ENCODE measurements at regions not wholly inside any gene's neighbourhood (a gene's known extent, or its start where the extent isn't known, plus 50 kb on each side); places are given as distances from the start of the nearest gene placed in this dataset.

GRCh38 chr1:58206749-58207148 is 339.8 kb downstream of the OMA1 start:
- ATAC-seq: no peak

GRCh38 chr1:58204284-58204683 is 342.2 kb downstream of the OMA1 start:
- no peaks in the 10 kb centered on the region for H3K27me3 Mint-ChIP-seq
- ATAC-seq (no peak), DNase-seq (no peak)
- ChIA-PET CTCF (interaction anchor here (1.0 kb wide), 1 partner anchor 676 kb away, joined by 3 read pairs; no protein-coding TSS in a partner anchor), POLR2A (no interaction called here)
- H3K9me3 Mint-ChIP-seq: no peaks in the 10 kb centered on the region
- no peak for TF ChIP-seq CTCF (IDR thresholded peaks at IDR 0.05)
- intact Hi-C loops (cut with micrococcal nuclease): no loop called here
- H3K4me1 Mint-ChIP-seq (ENCODE audit: low read depth): no peaks in the 10 kb centered on the region
- H3K36me3 Mint-ChIP-seq (ENCODE audit: low read depth): no peaks in the 10 kb centered on the region
- no peak overlapping the region for H3K27ac Mint-ChIP-seq
- no peak overlapping the region for H3K4me3 Mint-ChIP-seq

More at GRCh38 chr1:58206749-58207148, 339.8 kb downstream of the OMA1 start:
- ChIA-PET CTCF (no interaction called here), POLR2A (no interaction called here)
- Mint-ChIP-seq H3K27ac (no peak overlapping the region), H3K9me3 (no peaks in the 10 kb centered on the region), H3K4me1 (ENCODE audit: low read depth) (no peaks in the 10 kb centered on the region), H3K27me3 (no peaks in the 10 kb centered on the region), H3K36me3 (ENCODE audit: low read depth) (no peaks in the 10 kb centered on the region), H3K4me3 (no peak overlapping the region)
- TF ChIP-seq CTCF (IDR thresholded peaks at IDR 0.05): no peak
- intact Hi-C loops (cut with micrococcal nuclease): no loop called here
- DNase-seq: no peak

DNA sequence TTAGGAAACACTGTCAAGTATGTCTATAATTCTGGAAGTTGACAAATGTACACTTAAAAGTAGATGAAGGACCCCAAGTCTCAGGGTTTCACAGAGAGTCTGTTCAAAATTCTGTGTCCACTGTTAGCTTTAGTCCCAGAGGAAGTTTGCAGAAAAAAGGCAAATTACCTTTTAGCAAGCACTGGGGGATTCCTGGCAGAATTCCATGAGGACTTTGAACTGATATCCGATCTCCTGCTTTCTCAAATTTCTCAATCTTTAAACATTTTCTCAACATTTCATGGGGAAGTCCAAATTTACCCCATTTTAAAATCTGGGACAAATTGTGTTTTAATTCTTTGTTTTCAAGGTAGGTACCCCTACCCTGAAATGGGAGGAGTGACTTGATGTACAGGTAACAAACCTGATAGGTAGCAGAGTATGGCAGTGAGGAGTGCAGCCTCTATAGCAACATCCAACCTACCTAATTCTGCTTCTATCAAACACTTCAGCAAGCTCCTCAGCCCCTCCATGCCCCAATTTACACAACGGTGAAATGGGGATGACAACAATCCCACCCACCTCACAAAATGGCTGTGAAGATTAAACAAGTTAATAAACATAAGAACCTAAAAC is 344.9 kb downstream of the OMA1 start:
- CTCF ChIA-PET: no interaction called here
- Mint-ChIP-seq H3K4me3 (no peak overlapping the region), H3K9me3 (no peaks in the 10 kb centered on the region), H3K27ac (no peak overlapping the region), H3K27me3 (no peaks in the 10 kb centered on the region), H3K4me1 (ENCODE audit: low read depth) (no peaks in the 10 kb centered on the region), H3K36me3 (ENCODE audit: low read depth) (no peaks in the 10 kb centered on the region)
- ATAC-seq (no peak), DNase-seq (no peak)
- no peak for TF ChIP-seq CTCF (IDR thresholded peaks at IDR 0.05)
- POLR2A ChIA-PET: no interaction called here
- intact Hi-C loops (cut with micrococcal nuclease): no loop called here

DNA sequence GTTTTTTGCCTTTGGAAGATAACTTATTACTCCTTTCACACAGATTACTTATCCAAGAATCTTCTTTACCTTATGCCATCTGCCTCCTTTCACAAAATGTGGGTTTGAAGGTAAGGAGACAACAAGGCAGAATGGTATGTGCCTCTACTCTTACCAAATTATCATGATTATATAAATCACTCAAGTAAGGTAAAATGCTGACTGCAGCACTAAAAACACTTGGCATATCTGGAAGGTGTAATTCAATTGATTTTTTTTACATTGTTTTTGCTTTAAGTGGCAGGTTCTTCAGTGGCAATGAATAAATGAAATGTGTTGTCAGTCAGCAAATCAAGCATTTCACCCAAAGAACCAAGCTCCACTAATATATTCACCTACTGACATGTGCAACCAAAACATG is 346.1 kb downstream of the OMA1 start:
- H3K27me3 Mint-ChIP-seq: no peaks in the 10 kb centered on the region
- ATAC-seq (no peak), DNase-seq (no peak)
- no peaks in the 10 kb centered on the region for H3K36me3 Mint-ChIP-seq (ENCODE audit: low read depth)
- TF ChIP-seq CTCF (IDR thresholded peaks at IDR 0.05): no peak
- H3K9me3 Mint-ChIP-seq: no peaks in the 10 kb centered on the region
- H3K4me1 Mint-ChIP-seq (ENCODE audit: low read depth): no peaks in the 10 kb centered on the region
- CTCF ChIA-PET: no interaction called here
- H3K4me3 Mint-ChIP-seq: no peak overlapping the region
- no peak overlapping the region for H3K27ac Mint-ChIP-seq
- intact Hi-C loops (cut with micrococcal nuclease): no loop called here
- POLR2A ChIA-PET: no interaction called here

GRCh38 chr1:58197811-58198210 is 348.7 kb downstream of the OMA1 start:
- ChIA-PET CTCF (no interaction called here), POLR2A (no interaction called here)
- intact Hi-C loops (cut with micrococcal nuclease): no loop called here
- H3K4me3 Mint-ChIP-seq: no peak overlapping the region
- DNase-seq: no peak
- TF ChIP-seq CTCF (IDR thresholded peaks at IDR 0.05): no peak
- no peaks in the 10 kb centered on the region for H3K4me1 Mint-ChIP-seq (ENCODE audit: low read depth)
- no peak for ATAC-seq
- no peaks in the 10 kb centered on the region for H3K9me3 Mint-ChIP-seq
- H3K27me3 Mint-ChIP-seq: no peaks in the 10 kb centered on the region
- no peaks in the 10 kb centered on the region for H3K36me3 Mint-ChIP-seq (ENCODE audit: low read depth)
- H3K27ac Mint-ChIP-seq: no peak overlapping the region
